Uterus (tissue), 2 donors: ENCODE measurements at regions not wholly inside any gene's neighbourhood (a gene's known extent, or its start where the extent isn't known, plus 50 kb on each side); places are given as distances from the start of the nearest gene placed in this dataset.

Experiments
- POLR2A ChIP-seq, 2 donors: fragments of 450-650 bp; IDR thresholded peaks; one replicate each; pipeline ENCODE4 v1.6.1; 2016; ENCODE audit warnings: antibody characterized with exemption in 2 of 2, mild to moderate bottlenecking in 1 of 2, moderate library complexity in 1 of 2
- TF ChIP-seq, protein P1 (sequence below), 4 experiments: fragments of 200-600 bp in 2 of 4; fragments of 450-650 bp in 2 of 4; sonication (generic) in 2 of 4; IDR thresholded peaks; one replicate each; pipeline ENCODE4 v1.5.1; 2016 to 2019; ENCODE audit warnings: antibody characterized with exemption in 4 of 4, mild to moderate bottlenecking in 2 of 4, moderate library complexity in 1 of 4

DNA sequence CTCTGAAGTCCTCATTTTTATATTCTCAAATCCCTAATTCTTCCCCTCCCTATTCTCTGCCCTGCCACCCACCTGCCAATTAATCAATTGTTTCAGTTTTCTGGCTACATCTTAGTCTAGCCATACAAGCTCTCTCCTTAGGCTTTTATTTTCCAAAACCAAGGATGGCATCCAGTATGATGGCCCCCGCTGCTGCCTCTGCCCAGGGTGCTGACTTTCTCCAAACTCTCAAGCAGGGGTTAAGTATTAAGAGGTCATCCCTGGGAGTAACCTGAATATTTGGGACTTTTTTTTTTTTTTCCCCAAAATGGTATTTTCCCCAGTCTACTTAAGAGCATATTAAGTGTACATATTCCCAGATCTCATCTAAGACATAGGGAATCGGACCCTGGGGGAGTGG is 183.8 kb downstream of the DHX35 start:
- TF ChIP-seq, protein P1, sequence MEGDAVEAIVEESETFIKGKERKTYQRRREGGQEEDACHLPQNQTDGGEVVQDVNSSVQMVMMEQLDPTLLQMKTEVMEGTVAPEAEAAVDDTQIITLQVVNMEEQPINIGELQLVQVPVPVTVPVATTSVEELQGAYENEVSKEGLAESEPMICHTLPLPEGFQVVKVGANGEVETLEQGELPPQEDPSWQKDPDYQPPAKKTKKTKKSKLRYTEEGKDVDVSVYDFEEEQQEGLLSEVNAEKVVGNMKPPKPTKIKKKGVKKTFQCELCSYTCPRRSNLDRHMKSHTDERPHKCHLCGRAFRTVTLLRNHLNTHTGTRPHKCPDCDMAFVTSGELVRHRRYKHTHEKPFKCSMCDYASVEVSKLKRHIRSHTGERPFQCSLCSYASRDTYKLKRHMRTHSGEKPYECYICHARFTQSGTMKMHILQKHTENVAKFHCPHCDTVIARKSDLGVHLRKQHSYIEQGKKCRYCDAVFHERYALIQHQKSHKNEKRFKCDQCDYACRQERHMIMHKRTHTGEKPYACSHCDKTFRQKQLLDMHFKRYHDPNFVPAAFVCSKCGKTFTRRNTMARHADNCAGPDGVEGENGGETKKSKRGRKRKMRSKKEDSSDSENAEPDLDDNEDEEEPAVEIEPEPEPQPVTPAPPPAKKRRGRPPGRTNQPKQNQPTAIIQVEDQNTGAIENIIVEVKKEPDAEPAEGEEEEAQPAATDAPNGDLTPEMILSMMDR (IDR thresholded peaks at IDR 0.05): no peak
- TF ChIP-seq POLR2A (IDR thresholded peaks at IDR 0.05): no peak
